ENCODE measurements at regions not wholly inside any gene's neighbourhood (a gene's known extent, or its start where the extent isn't known, plus 50 kb on each side); places are given as distances from the start of the nearest gene placed in this dataset.

- TF ChIP-seq TAF1 (IDR thresholded peaks at IDR 0.05; ENCODE audit: low read depth) (no peak), TEAD4 (IDR thresholded peaks at IDR 0.05) (no peak), REST (IDR thresholded peaks at IDR 0.05; ENCODE audit: low read depth) (no peak), MAX (IDR thresholded peaks at IDR 0.05) (no peak), YY1 (IDR thresholded peaks at IDR 0.05; ENCODE audit: low read depth) (no peak), TCF12 (IDR thresholded peaks at IDR 0.05; ENCODE audit: low read depth) (no peak), EP300 (IDR thresholded peaks at IDR 0.05; ENCODE audit: borderline replicate concordance) (no peak), EGR1 (IDR thresholded peaks at IDR 0.05) (no peak), RAD21 (IDR thresholded peaks at IDR 0.05; ENCODE audit: low read depth) (no peak), CREB1 (IDR thresholded peaks at IDR 0.05; ENCODE audit: low read depth) (no peak)
Measured at GRCh38 chr2:238731961-238732360, 115.9 kb upstream of the TWIST2 start.

GRCh38 chr2:238738917-238739316 lies 109.0 kb upstream of the TWIST2 start:
- no peak for TF ChIP-seq ZBTB7A (IDR thresholded peaks at IDR 0.05; ENCODE audit: low read depth)

DNA sequence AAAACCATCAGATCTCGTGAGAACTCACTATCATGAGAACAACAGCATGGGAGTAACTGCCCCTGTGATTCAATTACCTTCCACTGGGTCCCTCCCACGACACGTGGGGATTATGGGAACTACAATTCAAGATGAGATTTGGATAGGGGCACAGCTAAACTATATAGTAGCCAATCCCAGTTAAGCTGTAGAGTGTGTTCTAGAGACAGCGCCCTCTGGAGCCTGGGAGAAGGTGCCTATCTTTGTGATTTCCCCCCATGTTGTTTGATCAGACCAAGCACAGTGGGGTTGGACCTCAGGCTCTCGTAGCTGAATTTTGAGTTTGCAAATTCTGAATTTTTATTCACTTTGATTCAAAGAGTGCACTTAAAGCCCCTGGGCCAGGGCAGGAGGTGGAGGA lies 108.2 kb upstream of the TWIST2 start:
- no peak for TF ChIP-seq RAD21 (IDR thresholded peaks at IDR 0.05; ENCODE audit: low read depth)
- TF ChIP-seq ZBTB7A (IDR thresholded peaks at IDR 0.05; ENCODE audit: low read depth): no peak
- TF ChIP-seq CREB1 (IDR thresholded peaks at IDR 0.05; ENCODE audit: low read depth): no peak
- TF ChIP-seq YY1 (IDR thresholded peaks at IDR 0.05; ENCODE audit: low read depth): no peak
- no peak for TF ChIP-seq NFIC (IDR thresholded peaks at IDR 0.05)
- TF ChIP-seq, protein P1, sequence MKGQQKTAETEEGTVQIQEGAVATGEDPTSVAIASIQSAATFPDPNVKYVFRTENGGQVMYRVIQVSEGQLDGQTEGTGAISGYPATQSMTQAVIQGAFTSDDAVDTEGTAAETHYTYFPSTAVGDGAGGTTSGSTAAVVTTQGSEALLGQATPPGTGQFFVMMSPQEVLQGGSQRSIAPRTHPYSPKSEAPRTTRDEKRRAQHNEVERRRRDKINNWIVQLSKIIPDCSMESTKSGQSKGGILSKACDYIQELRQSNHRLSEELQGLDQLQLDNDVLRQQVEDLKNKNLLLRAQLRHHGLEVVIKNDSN (IDR thresholded peaks at IDR 0.05): no peak
- no peak for TF ChIP-seq CEBPB (IDR thresholded peaks at IDR 0.05)
- no peak for TF ChIP-seq REST (IDR thresholded peaks at IDR 0.05; ENCODE audit: low read depth)
- TF ChIP-seq TCF12 (IDR thresholded peaks at IDR 0.05; ENCODE audit: low read depth): no peak
- no peak for TF ChIP-seq MAX (IDR thresholded peaks at IDR 0.05)
- no peak for TF ChIP-seq FOXM1 (IDR thresholded peaks at IDR 0.05; ENCODE audit: borderline replicate concordance, low read depth)
- no peak for TF ChIP-seq TEAD4 (IDR thresholded peaks at IDR 0.05)

- TF ChIP-seq CEBPB (IDR thresholded peaks at IDR 0.05) (no peak), REST (IDR thresholded peaks at IDR 0.05; ENCODE audit: low read depth) (no peak), RAD21 (IDR thresholded peaks at IDR 0.05; ENCODE audit: low read depth) (no peak), ZBTB7A (IDR thresholded peaks at IDR 0.05; ENCODE audit: low read depth) (no peak)
Measured at GRCh38 chr2:238741277-238741676, 106.6 kb upstream of the TWIST2 start.

DNA sequence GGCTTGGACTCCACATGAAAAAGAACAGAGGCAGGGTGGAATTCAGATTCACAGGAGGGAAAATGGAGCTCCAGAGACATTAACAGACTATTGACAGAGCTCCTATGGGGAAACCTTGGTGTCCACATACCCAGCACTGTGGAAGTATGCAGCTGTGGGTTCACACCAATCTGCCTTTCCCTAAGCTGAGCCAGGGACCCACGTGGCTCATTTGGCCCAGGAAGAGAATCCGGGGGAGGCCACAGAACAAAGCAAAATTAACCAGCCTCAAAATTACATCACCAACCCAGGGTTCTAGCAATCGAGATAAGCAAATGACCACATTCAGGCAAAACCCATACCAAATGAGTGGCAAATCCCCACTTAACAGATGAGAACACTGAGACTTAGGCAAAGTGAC lies 105.8 kb upstream of the TWIST2 start:
- TF ChIP-seq REST (IDR thresholded peaks at IDR 0.05; ENCODE audit: low read depth) (no peak), TCF12 (IDR thresholded peaks at IDR 0.05; ENCODE audit: low read depth) (no peak), CEBPB (IDR thresholded peaks at IDR 0.05) (no peak), EP300 (IDR thresholded peaks at IDR 0.05; ENCODE audit: borderline replicate concordance) (no peak), EGR1 (IDR thresholded peaks at IDR 0.05) (no peak), RAD21 (IDR thresholded peaks at IDR 0.05; ENCODE audit: low read depth) (no peak), ZBTB7A (IDR thresholded peaks at IDR 0.05; ENCODE audit: low read depth) (no peak), TEAD4 (IDR thresholded peaks at IDR 0.05) (no peak), TAF1 (IDR thresholded peaks at IDR 0.05; ENCODE audit: low read depth) (no peak)
- TF ChIP-seq, protein P1 (IDR thresholded peaks at IDR 0.05): no peak

Measured in Ishikawa (cell line).